Activated CD4-positive, alpha-beta T cell treated with anti-CD3 and anti-CD28 coated beads, Interleukin-2, amount 10 ng/mL, durations not matched to agents 7 days and 5 days (primary cell): ENCODE measurements at regions not wholly inside any gene's neighbourhood (a gene's known extent, or its start where the extent isn't known, plus 50 kb on each side); places are given as distances from the start of the nearest gene placed in this dataset.

Experiments used
- CTCF ChIA-PET: fragments of 350-600 bp; sonication (Branson Sonifier 250); formaldehyde crosslinking; loops from one replicate; lab custom pipeline; 2021; ENCODE audit warnings: antibody characterized with exemption; lab: Charles Lee
- POLR2A ChIA-PET: fragments of 350-600 bp; sonication (Branson Sonifier 250); formaldehyde crosslinking; loops from one replicate; lab custom pipeline; 2021; ENCODE audit warnings: antibody characterized with exemption; lab: Charles Lee
- DNase-seq: peaks from one replicate; pipeline ENCODE4 v3.0.0-alpha.2; 2020
- H3K27ac Mint-ChIP-seq: one replicate; pipeline ENCODE4 v1.8.0; 2021; ENCODE audit warnings: mild to moderate bottlenecking, moderate library complexity, mixed read lengths
- H3K27me3 Mint-ChIP-seq: one replicate; pipeline ENCODE4 v1.8.0; 2021; ENCODE audit warnings: mixed read lengths
- H3K36me3 Mint-ChIP-seq: one replicate; pipeline ENCODE4 v1.8.0; 2021; ENCODE audit warnings: low read depth, mixed read lengths
- H3K4me1 Mint-ChIP-seq: one replicate; pipeline ENCODE4 v1.8.0; 2021; ENCODE audit warnings: mixed read lengths
- H3K4me3 Mint-ChIP-seq: one replicate; pipeline ENCODE4 v1.8.0; 2021; ENCODE audit warnings: mild to moderate bottlenecking, moderate library complexity, mixed read lengths
- H3K9me3 Mint-ChIP-seq: one replicate; pipeline ENCODE4 v1.8.0; 2021; ENCODE audit warnings: mixed read lengths

GRCh38 chr11:113563766-113564526 is 88.7 kb upstream of the DRD2 start:
- CTCF ChIA-PET, result interaction anchor here (1.3 kb wide), 1 partner anchor 11 kb away, joined by 3 read pairs; no protein-coding TSS in a partner anchor
- no peak overlapping the region for H3K27ac Mint-ChIP-seq
- H3K27me3 Mint-ChIP-seq, result peaks cover 4% of the 10 kb centered on the region
- H3K36me3 Mint-ChIP-seq, result no peaks in the 10 kb centered on the region
- DNase-seq, result no peak
- no peaks in the 10 kb centered on the region for H3K9me3 Mint-ChIP-seq
- no peak overlapping the region for H3K4me3 Mint-ChIP-seq
- H3K4me1 Mint-ChIP-seq, result peaks cover 7% of the 10 kb centered on the region
- POLR2A ChIA-PET, result no interaction called here

- H3K27me3 Mint-ChIP-seq, result peaks cover 4% of the 10 kb centered on the region
- no peak overlapping the region for H3K27ac Mint-ChIP-seq
- no peak overlapping the region for H3K4me3 Mint-ChIP-seq
- H3K36me3 Mint-ChIP-seq, result no peaks in the 10 kb centered on the region
- DNase-seq, result no peak
- POLR2A ChIA-PET, result no interaction called here
- no peaks in the 10 kb centered on the region for H3K9me3 Mint-ChIP-seq
- CTCF ChIA-PET, result interaction anchor here (0.7 to 0.9 kb wide), 2 partner anchors 69 to 112 kb away, joined by 3 read pairs; no protein-coding TSS in a partner anchor
- H3K4me1 Mint-ChIP-seq, result peaks cover 7% of the 10 kb centered on the region
Measured at GRCh38 chr11:113562981-113563461, 87.8 kb upstream of the DRD2 start.

GRCh38 chr11:113562576-113562975 is 87.4 kb upstream of the DRD2 start:
- H3K27ac Mint-ChIP-seq, result no peak overlapping the region
- H3K36me3 Mint-ChIP-seq, result no peaks in the 10 kb centered on the region
- ChIA-PET POLR2A (no interaction called here), CTCF (interaction anchor here (0.7 to 0.9 kb wide), 2 partner anchors 68 to 113 kb away, joined by 3 read pairs; no protein-coding TSS in a partner anchor)
- DNase-seq, result no peak
- H3K27me3 Mint-ChIP-seq, result peaks cover 4% of the 10 kb centered on the region
- H3K9me3 Mint-ChIP-seq, result no peaks in the 10 kb centered on the region
- H3K4me3 Mint-ChIP-seq, result no peak overlapping the region
- H3K4me1 Mint-ChIP-seq, result peaks cover 7% of the 10 kb centered on the region

GRCh38 chr11:113557926-113558325 is 82.7 kb upstream of the DRD2 start:
- no peaks in the 10 kb centered on the region for H3K36me3 Mint-ChIP-seq
- H3K4me1 Mint-ChIP-seq, result peaks cover 5% of the 10 kb centered on the region
- H3K27ac Mint-ChIP-seq, result no peak overlapping the region
- ChIA-PET CTCF (interaction anchor here (0.8 to 1.4 kb wide), 4 partner anchors 12 to 48 kb away, joined by 3 read pairs; no protein-coding TSS in a partner anchor), POLR2A (no interaction called here)
- H3K9me3 Mint-ChIP-seq, result no peaks in the 10 kb centered on the region
- DNase-seq, result no peak
- no peaks in the 10 kb centered on the region for H3K27me3 Mint-ChIP-seq
- H3K4me3 Mint-ChIP-seq, result no peak overlapping the region

GRCh38 chr11:113556036-113556435 is 80.8 kb upstream of the DRD2 start:
- Mint-ChIP-seq H3K36me3 (no peaks in the 10 kb centered on the region), H3K27me3 (peaks cover 9% of the 10 kb centered on the region), H3K9me3 (no peaks in the 10 kb centered on the region), H3K4me3 (no peak overlapping the region), H3K27ac (no peak overlapping the region), H3K4me1 (no peaks in the 10 kb centered on the region)
- no peak for DNase-seq
- CTCF ChIA-PET, result interaction anchor here (0.7 to 1.5 kb wide), 4 partner anchors 11 to 249 kb away, joined by 3 to 6 read pairs (median 3); no protein-coding TSS in a partner anchor
- POLR2A ChIA-PET, result interaction anchor here (0.5 kb wide), 1 partner anchor 160 kb away, joined by 3 read pairs; no protein-coding TSS in a partner anchor

GRCh38 chr11:113555071-113555619 is 79.9 kb upstream of the DRD2 start:
- H3K36me3 Mint-ChIP-seq, result no peaks in the 10 kb centered on the region
- CTCF ChIA-PET, result interaction anchor here (0.7 to 1.5 kb wide), 2 partner anchors 12 to 249 kb away, joined by 3 read pairs; no protein-coding TSS in a partner anchor

GRCh38 chr11:113554526-113554925 is 79.3 kb upstream of the DRD2 start:
- ChIA-PET CTCF (interaction anchor here (1.0 to 1.1 kb wide), 2 partner anchors 12 to 33 kb away, joined by 3 to 5 read pairs; no protein-coding TSS in a partner anchor), POLR2A (no interaction called here)
- no peak for DNase-seq
- Mint-ChIP-seq H3K36me3 (no peaks in the 10 kb centered on the region), H3K9me3 (no peaks in the 10 kb centered on the region), H3K27me3 (peaks cover 22% of the 10 kb centered on the region), H3K27ac (no peak overlapping the region), H3K4me1 (no peaks in the 10 kb centered on the region), H3K4me3 (no peak overlapping the region)

More at GRCh38 chr11:113555071-113555619, 79.9 kb upstream of the DRD2 start:
- POLR2A ChIA-PET, result no interaction called here
- Mint-ChIP-seq H3K27me3 (peaks cover 16% of the 10 kb centered on the region), H3K4me3 (no peak overlapping the region), H3K27ac (no peak overlapping the region), H3K9me3 (no peaks in the 10 kb centered on the region), H3K4me1 (no peaks in the 10 kb centered on the region)
- no peak for DNase-seq

- Mint-ChIP-seq H3K4me1 (no peaks in the 10 kb centered on the region), H3K4me3 (no peak overlapping the region), H3K27me3 (peaks cover 27% of the 10 kb centered on the region), H3K36me3 (no peaks in the 10 kb centered on the region), H3K27ac (no peak overlapping the region), H3K9me3 (no peaks in the 10 kb centered on the region)
- ChIA-PET CTCF (interaction anchor here (0.7 to 1.1 kb wide), 3 partner anchors 13 to 187 kb away, joined by 3 to 5 read pairs (median 3); no protein-coding TSS in a partner anchor), POLR2A (no interaction called here)
- no peak for DNase-seq
Measured at GRCh38 chr11:113553915-113554314, 78.7 kb upstream of the DRD2 start.

- H3K9me3 Mint-ChIP-seq, result no peaks in the 10 kb centered on the region
- POLR2A ChIA-PET, result no interaction called here
- H3K36me3 Mint-ChIP-seq, result no peaks in the 10 kb centered on the region
- CTCF ChIA-PET, result no interaction called here
- no peak overlapping the region for H3K4me3 Mint-ChIP-seq
- no peak for DNase-seq
- H3K27ac Mint-ChIP-seq, result no peak overlapping the region
- H3K4me1 Mint-ChIP-seq, result no peaks in the 10 kb centered on the region
- peaks cover 30% of the 10 kb centered on the region for H3K27me3 Mint-ChIP-seq
Measured at GRCh38 chr11:113553235-113553634, 78.0 kb upstream of the DRD2 start.

GRCh38 chr11:113552271-113552670 is 77.1 kb upstream of the DRD2 start:
- Mint-ChIP-seq H3K4me1 (no peaks in the 10 kb centered on the region), H3K4me3 (no peak overlapping the region), H3K27me3 (peaks cover 32% of the 10 kb centered on the region), H3K27ac (no peak overlapping the region), H3K9me3 (no peaks in the 10 kb centered on the region), H3K36me3 (no peaks in the 10 kb centered on the region)
- ChIA-PET POLR2A (no interaction called here), CTCF (interaction anchor here (0.5 kb wide), 1 partner anchor 180 kb away, joined by 3 read pairs; no protein-coding TSS in a partner anchor)
- no peak for DNase-seq

GRCh38 chr11:113551645-113552044 is 76.4 kb upstream of the DRD2 start:
- Mint-ChIP-seq H3K4me3 (no peak overlapping the region), H3K27me3 (peaks cover 32% of the 10 kb centered on the region), H3K27ac (no peak overlapping the region), H3K36me3 (no peaks in the 10 kb centered on the region), H3K9me3 (no peaks in the 10 kb centered on the region), H3K4me1 (no peaks in the 10 kb centered on the region)
- DNase-seq, result no peak
- POLR2A ChIA-PET, result no interaction called here
- CTCF ChIA-PET, result interaction anchor here (0.5 kb wide), 1 partner anchor 181 kb away, joined by 3 read pairs; no protein-coding TSS in a partner anchor

GRCh38 chr11:113549611-113550578 is 74.7 kb upstream of the DRD2 start:
- Mint-ChIP-seq H3K27ac (no peak overlapping the region), H3K9me3 (no peaks in the 10 kb centered on the region), H3K4me1 (no peaks in the 10 kb centered on the region), H3K27me3 (peaks cover 39% of the 10 kb centered on the region), H3K4me3 (no peak overlapping the region), H3K36me3 (no peaks in the 10 kb centered on the region)
- ChIA-PET POLR2A (no interaction called here), CTCF (no interaction called here)
- DNase-seq, result no peak
